Femur (tissue), 1 donor: ENCODE measurements at regions not wholly inside any gene's neighbourhood (a gene's known extent, or its start where the extent isn't known, plus 50 kb on each side); places are given as distances from the start of the nearest gene placed in this dataset.

Experiments
- DNase-seq: peaks from one replicate; pipeline ENCODE4 v3.0.0-alpha.2; 2017

DNA sequence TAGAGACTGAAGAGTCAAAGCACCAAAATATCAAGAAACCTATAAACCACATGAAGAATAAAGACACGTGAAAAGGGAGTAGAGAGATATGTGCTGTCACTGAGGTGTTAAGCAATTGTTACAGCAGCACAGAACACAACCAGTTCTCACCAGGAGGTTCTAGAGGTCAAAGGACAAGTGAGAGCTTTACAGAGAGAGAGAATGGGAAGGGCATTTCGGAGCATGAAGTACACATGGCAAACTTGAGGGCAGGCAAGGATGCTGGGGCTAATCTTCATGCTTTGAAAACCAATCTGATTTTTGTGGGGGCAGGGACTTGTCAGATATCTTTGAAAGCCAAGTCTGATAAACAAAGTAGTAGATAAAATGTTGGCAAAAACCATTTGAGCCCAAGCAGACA lies 142.3 kb upstream of the NRSN1 start:
- DNase-seq, result no peak

GRCh38 chr6:23985015-23985414 lies 141.0 kb upstream of the NRSN1 start:
- no peak for DNase-seq

DNA sequence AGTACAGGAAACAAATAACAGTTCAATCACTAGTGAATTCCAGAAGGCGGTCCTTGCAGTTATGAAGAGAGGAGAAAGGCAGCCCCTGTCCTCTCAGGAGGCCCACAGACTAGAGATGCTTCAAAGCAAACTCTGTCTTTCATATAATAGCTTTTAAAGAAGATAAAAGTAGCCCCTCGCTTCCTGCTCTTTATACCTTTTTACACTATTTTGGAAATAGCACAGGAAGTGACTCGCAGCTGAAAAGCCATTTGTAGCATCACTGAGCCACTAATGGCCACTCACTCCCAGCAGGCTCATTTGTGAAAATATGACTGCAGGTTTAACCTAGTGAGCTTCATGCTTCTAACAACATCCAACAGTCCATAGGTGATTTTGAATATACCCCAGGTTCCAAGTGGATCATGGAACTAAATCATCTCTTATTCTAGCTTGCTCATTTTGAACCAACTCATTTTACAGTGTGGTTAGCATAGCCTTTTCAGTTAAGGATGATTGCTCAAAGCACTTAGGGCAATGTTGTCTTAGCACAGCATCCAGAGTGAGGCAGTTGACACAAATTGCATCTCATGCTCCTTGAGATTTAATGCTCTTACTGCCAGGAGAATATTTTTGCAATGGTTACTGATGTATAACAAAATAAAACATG lies 136.0 kb upstream of the NRSN1 start:
- no peak for DNase-seq

- no peak for DNase-seq
Observed at GRCh38 chr6:23994013-23994412, 132.0 kb upstream of the NRSN1 start.

- no peak for DNase-seq
Observed at GRCh38 chr6:24004062-24004461, 122.0 kb upstream of the NRSN1 start.

DNA sequence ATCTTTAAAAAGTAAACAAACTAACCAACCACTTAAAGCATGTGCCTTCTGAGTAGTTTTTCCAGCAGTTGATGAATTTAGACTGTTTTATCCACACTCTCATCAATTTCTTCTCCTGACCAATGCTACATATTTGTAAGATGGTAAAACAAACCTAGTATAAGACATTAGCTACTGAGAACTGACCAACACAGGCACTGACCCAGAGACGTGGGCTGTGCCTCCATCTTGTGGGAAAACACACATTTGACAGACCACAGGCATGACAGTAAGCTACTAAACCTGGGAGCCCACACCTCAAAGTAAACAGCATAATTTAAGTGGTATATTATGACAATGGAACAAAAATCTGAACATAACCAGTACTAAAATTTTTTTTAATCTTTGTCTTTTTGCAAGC lies 121.4 kb upstream of the NRSN1 start:
- peak; percentile 25 for DNase-seq

GRCh38 chr6:24006254-24006653 lies 119.8 kb upstream of the NRSN1 start:
- DNase-seq, result no peak

DNA sequence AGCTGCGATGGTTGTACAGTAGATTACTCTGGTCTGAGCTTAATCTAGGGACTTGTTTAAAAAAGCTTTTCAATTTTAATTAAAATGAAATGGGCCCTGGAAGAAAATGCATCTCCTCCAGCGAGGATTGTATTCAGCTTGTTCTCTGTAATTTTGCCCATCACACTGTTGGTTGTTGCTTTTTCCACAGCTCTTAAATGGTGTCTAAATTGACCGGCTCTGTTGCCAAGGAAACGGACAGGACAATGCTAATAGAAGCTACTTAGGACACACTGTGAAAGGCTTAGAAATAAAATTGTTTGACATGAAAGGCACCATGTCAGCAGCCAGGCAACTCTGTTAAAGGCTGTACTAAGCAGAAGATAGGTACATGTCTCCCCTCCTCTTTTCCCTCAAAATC lies 116.7 kb upstream of the NRSN1 start:
- DNase-seq, result no peak

- no peak for DNase-seq
Observed at GRCh38 chr6:24010133-24010532, 115.9 kb upstream of the NRSN1 start.

GRCh38 chr6:24016286-24016685 lies 109.7 kb upstream of the NRSN1 start:
- no peak for DNase-seq

GRCh38 chr6:24016857-24017256 lies 109.2 kb upstream of the NRSN1 start:
- DNase-seq, result no peak

- no peak for DNase-seq
Observed at GRCh38 chr6:24019393-24019792, 106.6 kb upstream of the NRSN1 start.

DNA sequence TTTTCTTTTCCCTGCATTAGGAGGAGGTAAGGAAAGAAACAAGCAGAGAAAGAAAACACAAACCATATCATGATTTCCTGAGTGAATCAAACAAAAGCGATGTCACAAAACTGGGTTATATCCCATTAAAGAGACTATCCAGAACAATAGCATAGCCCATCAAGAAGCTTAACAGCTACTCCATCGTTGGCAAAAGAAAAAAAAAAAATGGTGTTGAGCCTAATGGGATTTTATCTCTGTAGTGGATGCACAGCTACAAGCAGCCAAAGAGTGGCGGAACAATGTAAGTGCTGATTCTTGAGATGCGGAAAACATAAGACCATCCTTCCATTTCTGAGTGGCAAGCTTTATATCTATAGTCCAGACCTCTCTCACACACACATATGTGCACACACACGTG lies 106.2 kb upstream of the NRSN1 start:
- DNase-seq, result no peak

- DNase-seq, result no peak
Observed at GRCh38 chr6:24026050-24026449, 100.0 kb upstream of the NRSN1 start.

GRCh38 chr6:24031496-24031895 lies 94.5 kb upstream of the NRSN1 start:
- no peak for DNase-seq

- no peak for DNase-seq
Observed at GRCh38 chr6:24032896-24033688, 92.9 kb upstream of the NRSN1 start.

- DNase-seq, result no peak
Observed at GRCh38 chr6:24043848-24044247, 82.2 kb upstream of the NRSN1 start.

DNA sequence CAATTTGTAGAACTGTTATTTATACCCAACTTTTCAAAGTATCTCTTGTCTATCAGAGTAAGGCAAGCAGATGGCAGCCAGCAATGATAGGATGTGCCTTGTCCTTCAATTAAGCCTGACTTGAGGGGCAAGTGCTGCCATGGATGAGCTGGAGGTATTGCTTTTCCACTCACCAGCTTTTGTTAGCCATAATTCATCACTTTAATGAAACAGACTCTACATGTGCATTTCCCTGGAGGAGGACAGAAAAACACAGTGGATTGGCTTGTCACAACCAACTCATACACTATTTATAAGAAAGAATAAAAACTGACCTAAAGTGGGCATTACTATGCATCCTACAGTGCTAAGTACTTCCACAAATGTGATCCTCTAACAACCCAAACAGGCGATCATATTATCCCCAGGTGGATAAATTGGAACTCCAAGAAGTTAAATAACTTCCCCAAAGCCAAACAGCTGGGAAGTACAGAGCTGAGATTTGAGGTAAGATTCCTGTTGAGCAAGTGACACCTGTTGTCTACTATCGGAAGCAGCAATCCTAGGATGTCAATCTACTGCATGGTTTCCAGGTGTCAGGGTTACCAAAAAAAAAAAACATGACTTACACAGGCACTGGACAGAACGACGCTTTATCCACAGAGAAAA lies 73.9 kb upstream of the NRSN1 start:
- DNase-seq, result no peak

GRCh38 chr6:24052590-24052961 lies 73.4 kb upstream of the NRSN1 start:
- DNase-seq, result no peak

- DNase-seq, result no peak
Observed at GRCh38 chr6:24053057-24053456, 73.0 kb upstream of the NRSN1 start.

- DNase-seq, result no peak
Observed at GRCh38 chr6:24054388-24054787, 71.6 kb upstream of the NRSN1 start.

GRCh38 chr6:24056567-24056966 lies 69.4 kb upstream of the NRSN1 start:
- no peak for DNase-seq

DNA sequence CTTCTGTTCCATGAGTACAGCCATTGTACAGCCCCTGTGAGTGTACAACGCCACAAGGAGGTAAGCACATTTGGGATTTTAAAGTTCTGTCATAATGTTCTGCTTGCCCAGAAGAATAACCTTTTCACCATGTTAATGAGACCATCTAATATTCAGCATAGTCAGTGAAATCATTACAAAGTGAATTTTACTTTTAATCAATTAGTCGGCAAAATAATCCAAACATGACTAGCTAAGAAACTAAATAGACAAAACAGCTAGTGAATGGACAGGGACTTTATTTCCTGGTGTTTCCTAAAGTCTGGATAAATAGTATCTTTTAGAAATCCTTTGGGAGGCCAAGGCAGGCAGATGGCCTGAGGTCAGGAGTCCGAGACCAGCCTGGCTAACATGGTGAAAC lies 69.0 kb upstream of the NRSN1 start:
- DNase-seq, result no peak
